GM12878 (cell line): ENCODE measurements at regions not wholly inside any gene's neighbourhood (a gene's known extent, or its start where the extent isn't known, plus 50 kb on each side); places are given as distances from the start of the nearest gene placed in this dataset.

Experiments used
- CHD2 ChIP-seq: IDR thresholded peaks from 2 replicates; pipeline ENCODE4 v1.6.1; 2011; ENCODE audit warnings: low read depth, low read length, improper control_type of control experiment, borderline replicate concordance
- POLR2AphosphoS5 ChIP-seq: IDR thresholded peaks from 2 replicates; pipeline ENCODE4 v1.6.1; 2011; ENCODE audit warnings: mild to moderate bottlenecking, low read length, inconsistent platforms
- PRDM15 ChIP-seq: fragments of 450-650 bp; formaldehyde crosslinking; IDR thresholded peaks from 2 replicates; pipeline ENCODE4 v1.4.0; 2020; ENCODE audit warnings: mild to moderate bottlenecking, moderate library complexity
- TCF12 ChIP-seq: IDR thresholded peaks from 2 replicates; pipeline ENCODE4 v1.6.1; 2011; ENCODE audit warnings: low read depth, mild to moderate bottlenecking, low read length
- ZBTB11 ChIP-seq: fragments of 450-650 bp; formaldehyde crosslinking; IDR thresholded peaks from 2 replicates; pipeline ENCODE4 v1.5.0; 2022; ENCODE audit warnings: mild to moderate bottlenecking, missing genetic modification characterization
- ZNF24 ChIP-seq: fragments of 450-650 bp; IDR thresholded peaks from 2 replicates; pipeline ENCODE4 v1.6.1; 2017; ENCODE audit warnings: antibody characterized with exemption, mild to moderate bottlenecking

- TF ChIP-seq PRDM15 (CRISPR knock-in tag) (no peak), ZBTB11 (CRISPR knock-in tag) (no peak), POLR2AphosphoS5 (no peak), CHD2 (no peak), ZNF24 (no peak), TCF12 (no peak)
- TF ChIP-seq, all 136 proteins: peak for 0
Measured at GRCh38 chr6:18048953-18049630, 61.7 kb upstream of the KIF13A start (continued).
